SK-N-MC (cell line): ENCODE measurements at regions not wholly inside any gene's neighbourhood (a gene's known extent, or its start where the extent isn't known, plus 50 kb on each side); places are given as distances from the start of the nearest gene placed in this dataset.

Experiments
- DNase-seq: peaks from one replicate; pipeline ENCODE4 v3.0.0-alpha.2; 2011; ENCODE audit warnings: low read depth, low spot score
- H3K27ac ChIP-seq: fragments of 200-600 bp; sonication (generic); 2 replicates; pipeline ENCODE4 v1.5.1; 2016; ENCODE audit warnings: mixed run types
- H3K36me3 ChIP-seq: fragments of 200-600 bp; sonication (generic); 2 replicates; pipeline ENCODE4 v1.6.1; 2017; ENCODE audit warnings: antibody characterized with exemption, low read length, mixed read lengths; ENCODE audit not compliant: insufficient read depth
- H3K4me3 ChIP-seq: fragments of 200-600 bp; sonication (generic); 2 replicates; pipeline ENCODE4 v1.5.1; 2016
- H3K9ac ChIP-seq: fragments of 200-600 bp; sonication (generic); 2 replicates; pipeline ENCODE4 v1.8.0; 2017; ENCODE audit warnings: mixed run types, mixed read lengths; ENCODE audit not compliant: insufficient read length
- H3K9me3 ChIP-seq: fragments of 200-600 bp; sonication (generic); 2 replicates; pipeline ENCODE4 v1.6.1; 2017; ENCODE audit warnings: low read depth, mild to moderate bottlenecking, antibody characterized with exemption, low read length, moderate library complexity, mixed read lengths
- EZH2 ChIP-seq: fragments of 200-600 bp; sonication (generic); IDR thresholded peaks from one replicate; pipeline ENCODE4 v1.6.1; 2017; ENCODE audit warnings: antibody characterized with exemption
- FOXP2 ChIP-seq: optimal IDR thresholded peaks from 2 replicates; pipeline ENCODE3; 2011; ENCODE audit warnings: mild to moderate bottlenecking, moderate library complexity; ENCODE audit not compliant: insufficient read depth; ENCODE audit errors: extremely low read length, control extremely low read depth
- POLR2AphosphoS5 ChIP-seq: IDR thresholded peaks from 2 replicates; pipeline ENCODE4 v1.6.1; 2012; ENCODE audit warnings: mild to moderate bottlenecking, low read depth, low read length, borderline replicate concordance

- Histone ChIP-seq H3K9me3 (no peaks in the 10 kb centered on the region), H3K36me3 (no peaks in the 10 kb centered on the region), H3K4me3 (no peak overlapping the region), H3K9ac (no peak overlapping the region), H3K27ac (no peak overlapping the region)
- DNase-seq = no peak
- TF ChIP-seq EZH2 (no peak), FOXP2 (no peak), POLR2AphosphoS5 (no peak)
Observed at GRCh38 chr17:53058031-53058430, 764.7 kb upstream of the KIF2B start.

- Histone ChIP-seq H3K9ac (no peak overlapping the region), H3K36me3 (no peaks in the 10 kb centered on the region), H3K9me3 (no peaks in the 10 kb centered on the region), H3K27ac (no peak overlapping the region), H3K4me3 (no peak overlapping the region)
- no peak for DNase-seq
- no peak for TF ChIP-seq EZH2
- no peak for TF ChIP-seq FOXP2
- no peak for TF ChIP-seq POLR2AphosphoS5
Observed at GRCh38 chr17:53046781-53047180, 775.9 kb upstream of the KIF2B start.

GRCh38 chr17:53039981-53040380, 782.7 kb upstream of the KIF2B start:
- Histone ChIP-seq H3K36me3 (no peaks in the 10 kb centered on the region), H3K4me3 (no peak overlapping the region), H3K9me3 (no peaks in the 10 kb centered on the region), H3K9ac (no peak overlapping the region), H3K27ac (no peak overlapping the region)
- no peak for DNase-seq
- TF ChIP-seq FOXP2 (no peak), POLR2AphosphoS5 (no peak)

GRCh38 chr17:53033297-53033696, 789.4 kb upstream of the KIF2B start:
- H3K9me3 ChIP-seq = no peaks in the 10 kb centered on the region
- TF ChIP-seq FOXP2 = no peak
- TF ChIP-seq POLR2AphosphoS5 = no peak
- no peak for TF ChIP-seq EZH2
- DNase-seq = no peak

GRCh38 chr17:53032861-53033271, 789.9 kb upstream of the KIF2B start:
- H3K27ac ChIP-seq = no peak overlapping the region
- no peak for TF ChIP-seq FOXP2
- H3K4me3 ChIP-seq = no peak overlapping the region
- no peaks in the 10 kb centered on the region for H3K9me3 ChIP-seq
- peak; percentile 71 for DNase-seq
- no peak overlapping the region for H3K9ac ChIP-seq
- no peaks in the 10 kb centered on the region for H3K36me3 ChIP-seq

More at GRCh38 chr17:53033297-53033696, 789.4 kb upstream of the KIF2B start:
- Histone ChIP-seq H3K27ac (no peak overlapping the region), H3K36me3 (no peaks in the 10 kb centered on the region), H3K9ac (no peak overlapping the region), H3K4me3 (no peak overlapping the region)

GRCh38 chr17:53017227-53017626, 805.5 kb upstream of the KIF2B start:
- H3K9ac ChIP-seq = no peak overlapping the region
- H3K36me3 ChIP-seq = no peaks in the 10 kb centered on the region
- TF ChIP-seq FOXP2 = no peak
- TF ChIP-seq EZH2 = no peak
- no peak for TF ChIP-seq POLR2AphosphoS5
- no peaks in the 10 kb centered on the region for H3K9me3 ChIP-seq
- no peak for DNase-seq
- no peak overlapping the region for H3K4me3 ChIP-seq
- no peak overlapping the region for H3K27ac ChIP-seq

- Histone ChIP-seq H3K9ac (no peak overlapping the region), H3K9me3 (no peaks in the 10 kb centered on the region), H3K4me3 (no peak overlapping the region), H3K27ac (no peak overlapping the region), H3K36me3 (no peaks in the 10 kb centered on the region)
- TF ChIP-seq EZH2 (no peak), POLR2AphosphoS5 (no peak), FOXP2 (no peak)
- no peak for DNase-seq
Observed at GRCh38 chr17:53016085-53016484, 806.6 kb upstream of the KIF2B start.

- no peak overlapping the region for H3K4me3 ChIP-seq
- no peak overlapping the region for H3K27ac ChIP-seq
- TF ChIP-seq EZH2 = no peak
- TF ChIP-seq FOXP2 = no peak
- TF ChIP-seq POLR2AphosphoS5 = no peak
- no peaks in the 10 kb centered on the region for H3K36me3 ChIP-seq
- no peak overlapping the region for H3K9ac ChIP-seq
- H3K9me3 ChIP-seq = no peaks in the 10 kb centered on the region
- DNase-seq = no peak
Observed at GRCh38 chr17:53012364-53012763, 810.4 kb upstream of the KIF2B start.

GRCh38 chr17:53006006-53006405, 816.7 kb upstream of the KIF2B start:
- H3K9me3 ChIP-seq = no peaks in the 10 kb centered on the region
- no peak for TF ChIP-seq FOXP2
- no peak for TF ChIP-seq EZH2
- TF ChIP-seq POLR2AphosphoS5 = no peak
- H3K27ac ChIP-seq = no peak overlapping the region
- H3K9ac ChIP-seq = no peak overlapping the region
- no peak overlapping the region for H3K4me3 ChIP-seq
- no peaks in the 10 kb centered on the region for H3K36me3 ChIP-seq
- no peak for DNase-seq

GRCh38 chr17:53004902-53005301, 817.8 kb upstream of the KIF2B start:
- no peak for TF ChIP-seq FOXP2
- no peak for TF ChIP-seq EZH2
- no peak for TF ChIP-seq POLR2AphosphoS5
- Histone ChIP-seq H3K27ac (no peak overlapping the region), H3K4me3 (no peak overlapping the region), H3K9ac (no peak overlapping the region), H3K9me3 (no peaks in the 10 kb centered on the region), H3K36me3 (no peaks in the 10 kb centered on the region)
- no peak for DNase-seq
